Occipital lobe (tissue), 1 donor: ENCODE measurements at regions not wholly inside any gene's neighbourhood (a gene's known extent, or its start where the extent isn't known, plus 50 kb on each side); places are given as distances from the start of the nearest gene placed in this dataset.

Experiments
- DNase-seq: peaks from one replicate; lab custom pipeline; 2025; lab: John Stamatoyannopoulos, UW

DNA sequence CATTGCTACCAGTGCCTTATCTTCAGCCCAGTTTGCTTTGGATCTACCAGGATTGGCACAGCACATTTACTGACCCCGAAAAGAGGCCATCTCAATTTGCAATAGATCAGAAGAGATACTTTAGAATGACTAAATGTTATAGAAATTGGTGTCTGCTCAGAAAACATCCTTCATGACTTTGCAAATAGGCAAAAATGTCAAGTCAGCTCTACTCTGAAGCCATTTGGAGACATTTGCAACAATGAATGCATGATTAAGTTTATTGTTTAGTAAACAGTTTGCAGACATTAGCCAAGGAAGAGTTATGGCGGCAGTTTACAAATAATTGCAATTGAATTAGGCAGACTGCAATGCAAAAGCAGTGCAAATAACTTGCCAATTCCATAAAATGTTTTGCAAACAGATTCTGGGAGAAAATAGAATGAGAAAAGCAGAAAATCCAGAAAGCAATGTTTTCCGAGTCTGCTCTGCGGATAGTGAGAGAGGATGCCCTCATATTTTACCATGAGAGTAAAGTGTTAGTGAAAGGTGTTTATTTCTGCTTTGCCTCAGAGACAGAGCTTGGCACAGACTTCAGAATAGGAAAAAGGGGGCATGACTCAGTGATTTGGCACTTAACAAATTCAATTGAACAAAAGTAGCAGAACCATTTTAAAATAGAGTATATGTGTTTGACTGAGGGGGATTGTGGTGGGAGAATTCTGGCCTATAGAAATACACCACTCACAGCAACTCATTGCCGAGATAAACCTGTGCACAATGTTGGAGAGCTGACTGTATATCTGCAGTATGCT, 334.9 kb upstream of the NR2F2 start:
- DNase-seq: no peak

DNA sequence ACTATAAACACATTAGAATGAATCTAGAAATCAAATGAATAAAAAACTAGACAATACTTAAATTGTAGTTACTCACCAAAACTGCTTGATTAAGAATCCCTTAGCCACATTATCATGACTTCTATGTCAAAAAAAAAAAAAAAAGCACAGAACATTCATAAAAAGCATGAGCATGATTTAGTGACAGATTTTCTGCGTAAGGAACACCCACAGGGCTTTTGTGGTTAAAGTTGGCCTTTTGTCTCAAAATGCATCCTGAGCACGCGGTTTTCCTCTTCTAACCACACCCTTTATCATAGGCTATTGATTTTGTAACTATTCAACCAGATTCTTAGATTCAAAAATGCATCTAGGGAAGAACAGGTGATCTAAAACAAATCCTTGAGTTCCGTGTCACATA, 334.0 kb upstream of the NR2F2 start:
- no peak for DNase-seq

DNA sequence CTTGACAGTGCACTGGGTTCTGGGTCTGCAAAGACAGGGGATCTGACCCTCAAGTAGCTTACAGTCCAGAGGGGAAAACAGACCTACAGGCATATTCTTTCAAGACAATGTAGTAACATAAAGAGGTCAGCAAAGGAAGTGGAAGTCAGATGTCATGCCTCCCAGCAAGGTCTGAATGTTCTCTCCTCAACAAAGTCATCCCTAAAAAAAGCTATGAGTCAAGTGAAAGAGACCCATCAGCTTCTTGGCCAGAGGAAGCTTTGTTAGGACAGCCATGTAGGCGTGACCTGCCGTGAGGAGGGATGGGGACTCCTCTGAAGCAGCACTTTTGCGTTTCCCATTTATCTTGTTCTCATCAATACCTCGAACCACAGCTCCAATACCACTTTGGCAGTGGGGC, 331.6 kb upstream of the NR2F2 start:
- no peak for DNase-seq

DNA sequence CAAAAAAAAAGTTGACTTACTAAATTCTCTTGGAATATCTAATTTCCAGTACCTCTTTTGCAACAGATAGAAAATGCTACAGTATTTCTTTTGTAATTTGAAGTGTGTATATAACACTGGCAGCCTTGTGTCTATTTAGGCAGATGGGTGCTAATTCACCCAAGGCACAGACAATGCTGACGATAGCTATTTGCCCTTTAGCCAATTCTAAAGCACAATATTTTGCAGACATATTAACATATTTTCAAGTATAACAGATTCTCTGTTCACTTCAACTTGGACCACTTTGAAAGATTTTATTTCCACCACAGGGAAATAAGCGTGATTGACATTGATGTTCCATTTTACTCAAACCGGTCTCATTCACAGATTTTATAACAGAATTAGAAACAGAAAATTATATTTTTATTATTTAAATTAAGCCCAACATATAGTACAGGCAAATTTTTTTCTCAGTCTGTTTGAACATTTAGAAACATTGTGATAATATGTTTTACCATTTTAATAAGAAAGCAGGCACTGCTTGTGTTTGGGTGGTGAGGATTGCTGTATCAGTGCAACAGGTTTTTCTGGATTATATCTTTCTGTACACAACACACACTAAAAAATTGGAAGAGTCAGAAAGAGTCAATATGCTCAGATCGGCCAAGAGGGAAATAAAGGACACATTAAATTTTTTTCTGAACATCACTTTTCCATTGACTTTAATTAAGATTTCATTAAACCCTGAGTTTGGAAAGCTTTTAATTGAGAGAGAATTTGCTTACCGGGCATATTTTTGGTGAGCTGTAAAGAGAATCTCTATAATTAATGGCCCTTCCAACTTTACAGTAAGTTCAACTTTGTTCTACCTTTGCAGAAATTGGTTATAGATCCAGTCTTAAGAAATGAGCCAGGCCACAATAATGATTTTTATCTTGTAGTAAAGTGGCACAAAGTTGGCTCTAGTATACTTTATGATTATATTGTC, 327.3 kb upstream of the NR2F2 start:
- no peak for DNase-seq

DNA sequence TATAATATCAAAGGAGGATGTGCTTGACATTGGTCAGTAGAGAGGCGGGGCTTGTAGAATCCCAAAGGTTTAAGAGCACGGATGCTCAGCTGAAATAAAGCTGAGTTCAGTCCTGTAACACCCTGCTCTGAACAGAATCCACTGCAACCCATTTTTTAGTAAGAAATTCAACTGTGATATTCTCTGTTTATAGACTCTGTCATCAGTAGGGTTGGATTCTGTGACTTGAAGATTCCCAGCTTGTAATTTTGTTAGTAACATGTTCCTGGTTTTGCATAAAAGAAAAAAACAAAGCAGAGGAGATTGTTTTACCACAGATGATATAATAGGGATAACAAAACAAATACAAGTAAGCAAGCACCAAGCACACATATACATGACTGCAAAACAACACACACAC, 324.6 kb upstream of the NR2F2 start:
- DNase-seq: no peak

DNA sequence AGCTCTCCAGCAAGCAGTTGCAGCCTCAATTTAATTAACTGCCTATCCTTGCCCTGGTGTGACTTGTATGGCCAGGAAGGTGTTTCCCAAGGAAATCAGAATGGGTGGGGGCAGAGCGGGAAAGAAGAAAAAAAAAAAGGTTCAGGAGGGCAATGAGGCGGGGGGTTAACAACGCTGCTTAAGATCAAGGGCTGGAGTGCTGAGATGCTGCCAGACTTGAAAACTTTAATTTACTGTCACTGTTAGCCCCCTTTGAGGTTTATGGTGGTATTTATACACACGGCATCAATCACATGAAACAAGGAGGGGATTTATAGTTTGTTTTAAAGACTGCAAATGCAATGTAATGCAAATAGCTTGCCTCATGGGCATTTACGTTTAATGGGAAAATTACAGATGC, 319.4 kb upstream of the NR2F2 start:
- DNase-seq: no peak

DNA sequence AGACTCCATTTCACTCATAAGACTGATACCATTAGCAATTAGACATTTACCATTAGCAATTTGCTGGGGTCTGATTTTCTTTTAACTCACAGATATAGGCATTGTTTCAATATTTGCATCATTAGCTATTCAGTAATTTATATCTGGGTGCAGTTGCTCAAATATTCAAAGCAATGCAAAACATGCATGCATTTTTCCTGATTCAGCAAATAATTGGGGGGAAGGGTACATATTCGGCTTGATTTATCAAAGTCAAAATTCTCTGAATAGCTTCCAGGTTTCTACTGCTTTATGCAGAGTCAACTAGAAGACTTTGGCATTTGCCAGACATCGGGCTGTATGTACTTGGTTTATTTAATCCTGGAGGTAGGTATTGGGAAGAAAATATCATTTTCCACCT, 315.6 kb upstream of the NR2F2 start:
- no peak for DNase-seq

DNA sequence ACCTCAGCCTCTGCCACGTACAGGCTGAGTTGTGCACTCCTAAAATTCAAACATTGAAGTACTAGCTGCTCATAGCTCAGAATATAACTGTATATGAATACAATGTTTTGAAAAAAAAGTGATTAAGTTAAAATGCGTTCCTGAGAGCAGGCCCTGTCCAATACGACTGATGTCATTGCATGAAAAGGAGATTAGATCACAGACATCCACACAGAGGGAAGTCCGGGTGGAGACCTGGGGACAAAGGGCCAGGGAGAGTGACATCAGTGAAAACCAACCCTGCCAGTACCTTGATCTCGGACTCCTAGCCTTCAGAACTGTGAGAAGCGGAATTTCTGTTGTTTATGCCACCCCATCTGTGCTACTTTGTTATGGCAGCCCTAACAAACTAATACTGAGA, 311.4 kb upstream of the NR2F2 start:
- DNase-seq: no peak

DNA sequence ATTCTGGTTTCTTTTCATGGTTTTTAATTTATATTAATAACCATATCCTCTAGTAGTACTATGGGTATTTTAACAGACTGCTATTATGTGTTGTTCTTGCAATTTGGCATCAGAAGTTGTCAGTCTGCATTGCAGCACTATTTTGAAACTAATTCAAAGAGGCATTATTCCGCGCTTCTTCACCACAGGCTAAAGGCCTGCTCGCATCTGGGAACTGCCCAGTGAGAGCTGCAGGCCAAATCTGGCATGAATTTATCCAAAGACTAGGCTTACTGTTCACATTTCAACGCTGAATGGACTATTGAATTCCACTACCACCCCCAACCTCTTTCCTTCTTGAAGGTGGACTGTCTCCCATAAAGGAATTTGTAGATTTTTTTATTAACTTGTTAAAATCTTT, 310.4 kb upstream of the NR2F2 start:
- DNase-seq: peak; percentile 15

DNA sequence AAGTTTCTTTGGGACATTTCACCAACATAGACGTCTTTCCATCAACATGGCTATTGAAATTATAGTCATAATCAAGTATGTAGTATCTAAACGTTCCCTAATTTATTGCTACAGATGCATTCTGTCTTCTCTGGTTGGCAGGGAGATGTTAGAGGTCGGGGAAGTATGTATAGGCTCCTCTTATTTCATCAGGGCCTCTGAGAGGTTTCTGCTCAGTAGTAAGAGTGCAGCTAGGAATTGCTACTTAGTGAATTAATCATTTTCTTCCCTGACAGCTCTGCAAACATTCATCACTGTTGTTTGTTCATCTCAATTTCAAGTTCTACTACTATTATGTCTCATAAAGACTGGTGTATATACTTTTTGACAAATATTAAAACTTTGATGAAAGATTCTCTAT, 309.7 kb upstream of the NR2F2 start:
- no peak for DNase-seq

DNA sequence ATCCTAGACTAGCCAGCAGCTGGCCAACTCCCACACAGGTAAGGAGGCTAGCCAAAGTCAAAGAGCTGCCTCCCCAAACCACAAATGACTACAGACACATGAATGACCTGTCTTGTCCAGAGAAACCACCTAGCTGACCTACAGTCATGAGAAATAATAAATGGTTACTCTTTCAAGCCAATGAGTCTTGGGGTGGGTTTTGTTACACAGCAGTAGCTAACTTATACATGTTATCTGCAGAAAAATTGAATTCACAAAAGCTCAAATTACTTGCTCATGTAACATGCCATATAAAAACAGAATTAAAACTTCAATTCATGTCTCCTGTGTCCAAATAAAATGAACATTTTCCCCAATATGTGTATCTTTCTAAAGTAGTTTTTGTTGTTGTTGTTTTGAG, 307.4 kb upstream of the NR2F2 start:
- DNase-seq: no peak

DNA sequence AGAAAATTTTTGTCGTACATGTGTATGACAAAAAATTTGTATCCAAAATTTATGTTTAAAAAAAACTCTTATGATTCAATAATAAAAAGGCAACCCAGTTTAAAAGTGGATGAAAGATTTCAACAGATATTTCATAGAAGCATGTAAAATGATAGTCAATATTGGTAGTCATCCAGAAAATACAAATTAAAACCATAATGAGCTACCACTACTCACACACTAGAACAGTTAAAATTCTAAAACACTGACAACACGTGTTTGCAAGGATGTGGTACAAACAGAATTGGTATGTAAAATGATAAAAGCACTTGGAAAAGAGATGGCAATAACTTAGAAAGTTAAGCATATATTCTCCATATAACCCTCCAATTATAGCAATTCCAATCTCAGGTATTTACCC, 303.0 kb upstream of the NR2F2 start:
- no peak for DNase-seq

DNA sequence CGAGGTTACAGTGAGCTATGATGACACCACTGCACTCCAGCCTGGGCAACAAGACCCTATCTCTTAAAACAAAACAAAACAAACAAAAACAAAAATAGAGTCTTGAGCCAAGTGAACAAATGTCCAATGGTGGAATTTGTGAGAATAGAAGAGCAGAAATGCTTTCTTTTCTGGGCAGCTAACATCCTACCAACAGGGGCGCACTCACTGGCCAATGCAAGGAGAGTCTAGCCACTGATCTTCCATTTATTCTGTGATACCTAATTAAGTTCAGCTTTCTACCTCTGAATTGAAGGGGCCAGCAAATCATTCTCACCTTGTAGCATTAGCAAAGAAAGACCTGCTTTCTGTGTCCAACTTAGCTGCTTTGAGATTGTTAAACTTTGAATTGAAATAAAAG, 301.9 kb upstream of the NR2F2 start:
- DNase-seq: no peak

DNA sequence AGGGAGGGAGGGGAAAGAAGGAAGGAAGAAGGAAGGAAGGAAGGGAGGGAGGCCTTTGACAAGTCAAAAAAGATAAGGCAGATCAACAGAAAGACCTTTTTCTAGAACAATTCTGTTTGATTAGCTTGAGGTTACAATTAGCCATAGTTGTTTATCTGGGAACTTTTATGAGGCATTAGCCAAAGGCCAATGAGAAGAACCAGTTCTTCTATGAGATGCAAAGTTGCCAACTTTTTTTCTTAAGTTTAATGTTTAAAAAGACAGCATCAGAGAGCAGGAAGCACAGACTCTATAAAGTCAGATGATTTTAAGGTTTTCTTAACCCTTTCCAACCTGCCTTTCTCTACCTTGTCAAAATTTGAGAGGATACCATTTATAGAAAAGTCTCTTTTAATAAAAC, 301.3 kb upstream of the NR2F2 start:
- DNase-seq: no peak

DNA sequence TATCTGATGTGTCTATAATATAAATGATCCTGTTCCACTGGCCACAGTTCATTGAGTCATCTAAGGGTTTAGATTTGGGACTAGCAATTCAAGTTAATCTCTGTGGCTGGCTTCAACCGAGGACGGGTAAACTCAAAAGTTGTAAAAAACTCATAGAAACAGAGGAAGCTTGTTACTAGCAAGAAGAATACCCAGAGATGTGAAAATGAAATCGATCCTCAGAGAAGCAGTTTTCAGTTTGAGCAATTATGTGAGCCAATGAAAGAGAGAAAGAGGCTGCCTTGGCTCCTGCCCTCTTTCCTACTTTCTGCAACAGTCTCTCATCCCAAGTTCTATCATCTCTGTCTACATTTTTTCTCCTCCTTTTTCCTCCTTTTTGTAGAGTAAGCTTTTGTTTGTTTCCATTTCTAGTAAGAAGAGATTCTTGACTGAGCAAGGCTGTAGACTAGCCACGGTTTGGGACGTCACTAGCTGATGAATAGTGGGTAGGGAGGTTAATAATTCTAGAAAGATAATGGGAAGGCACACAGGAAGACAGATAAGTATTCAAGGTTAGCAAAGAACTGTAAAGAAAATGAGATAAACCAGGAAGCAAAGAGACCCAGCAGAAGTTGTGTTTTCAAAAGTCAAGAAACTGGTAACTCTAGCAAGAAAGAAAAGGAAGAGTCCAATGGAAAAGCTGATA, 298.9 kb upstream of the NR2F2 start:
- no peak for DNase-seq

DNA sequence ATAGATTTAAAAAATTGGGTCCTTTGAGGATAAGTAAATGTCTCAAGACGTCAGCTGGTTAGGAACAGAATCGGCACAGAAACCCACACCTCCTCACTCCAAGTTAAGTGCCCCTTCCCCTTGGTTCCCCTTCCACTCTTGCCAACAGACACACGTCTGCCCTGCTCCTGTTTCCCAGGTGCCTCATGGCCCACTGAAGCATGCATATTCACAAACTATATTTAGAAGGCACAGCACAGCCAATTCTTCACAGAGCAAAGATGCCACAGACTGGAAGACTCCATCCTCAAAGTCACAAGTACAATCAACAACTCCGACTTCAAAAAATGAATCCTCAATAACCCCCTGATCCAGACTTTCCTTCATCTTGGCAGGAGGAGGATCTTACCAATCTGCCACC, 295.4 kb upstream of the NR2F2 start:
- DNase-seq: no peak

DNA sequence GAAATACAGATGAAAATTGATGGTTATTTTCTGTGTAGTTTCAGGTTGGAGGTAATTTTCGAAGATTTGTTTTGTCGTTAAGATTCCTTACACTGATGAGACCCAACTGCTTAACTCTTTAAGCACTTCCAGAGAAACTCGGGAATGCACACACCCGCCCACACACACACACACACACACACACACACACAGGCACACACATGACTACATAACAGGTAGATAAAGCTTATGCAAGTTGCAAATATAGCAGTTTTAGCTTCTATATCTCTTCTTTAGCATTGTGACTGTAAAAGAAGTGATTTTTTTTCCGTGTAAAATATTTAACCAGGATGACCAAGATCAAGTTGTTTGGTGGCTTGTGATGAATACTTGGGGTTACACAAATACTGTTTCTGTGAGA, 294.9 kb upstream of the NR2F2 start:
- DNase-seq: no peak

DNA sequence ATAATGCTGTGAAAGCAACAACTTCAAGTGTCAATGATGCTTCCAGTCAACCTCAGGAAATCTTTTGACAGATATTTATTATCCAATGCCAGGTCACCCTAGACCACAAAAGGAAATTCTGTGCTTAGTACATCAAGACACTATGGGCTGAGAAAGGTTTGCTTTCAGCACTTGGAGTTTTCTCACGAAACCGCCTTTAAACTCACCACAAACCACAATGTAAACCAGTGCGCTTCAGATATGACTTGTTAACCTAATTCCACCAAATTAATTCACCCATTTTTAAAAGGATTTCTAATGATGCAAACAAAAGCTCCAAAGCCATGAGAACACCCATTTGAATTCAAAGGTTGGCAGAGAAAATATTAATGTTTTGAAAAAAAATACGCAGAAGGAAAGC, 292.9 kb upstream of the NR2F2 start:
- DNase-seq: no peak

DNA sequence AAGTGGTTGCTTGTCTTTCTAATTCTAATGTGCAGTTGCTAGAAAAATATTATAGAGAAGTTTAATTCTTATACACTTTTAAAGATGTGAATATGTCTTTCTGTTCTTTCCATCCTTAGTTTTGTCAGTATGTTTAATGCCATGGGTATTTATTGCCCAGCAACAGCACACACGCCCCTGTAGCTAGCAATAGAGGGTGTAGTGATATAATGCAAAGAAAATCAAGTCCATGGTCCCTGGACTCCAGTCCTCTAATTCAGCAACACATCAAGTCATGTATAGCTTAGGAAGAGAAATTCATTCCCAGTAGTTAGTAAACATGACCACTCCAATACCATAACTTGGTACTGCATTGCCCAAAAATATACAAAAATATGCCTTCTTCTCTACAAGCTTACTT, 292.4 kb upstream of the NR2F2 start:
- no peak for DNase-seq

DNA sequence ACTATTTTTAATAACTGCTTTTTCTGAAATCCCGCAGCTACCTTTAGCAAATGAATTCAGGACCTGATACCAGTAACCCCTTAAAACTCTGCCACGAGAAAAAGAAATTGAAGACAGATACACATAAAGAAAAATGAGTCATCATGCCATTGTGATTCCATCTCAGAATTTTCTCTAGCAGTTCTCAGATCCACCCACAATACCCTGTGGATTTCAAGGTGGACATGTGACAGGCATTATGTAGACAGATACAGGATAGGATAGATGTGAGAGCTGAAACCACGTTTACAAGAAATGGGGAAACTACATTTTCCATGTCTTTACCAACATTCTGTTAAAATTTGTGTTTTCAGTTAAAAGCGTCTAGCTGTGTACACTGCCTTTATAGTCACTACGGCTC, 291.9 kb upstream of the NR2F2 start:
- DNase-seq: no peak

DNA sequence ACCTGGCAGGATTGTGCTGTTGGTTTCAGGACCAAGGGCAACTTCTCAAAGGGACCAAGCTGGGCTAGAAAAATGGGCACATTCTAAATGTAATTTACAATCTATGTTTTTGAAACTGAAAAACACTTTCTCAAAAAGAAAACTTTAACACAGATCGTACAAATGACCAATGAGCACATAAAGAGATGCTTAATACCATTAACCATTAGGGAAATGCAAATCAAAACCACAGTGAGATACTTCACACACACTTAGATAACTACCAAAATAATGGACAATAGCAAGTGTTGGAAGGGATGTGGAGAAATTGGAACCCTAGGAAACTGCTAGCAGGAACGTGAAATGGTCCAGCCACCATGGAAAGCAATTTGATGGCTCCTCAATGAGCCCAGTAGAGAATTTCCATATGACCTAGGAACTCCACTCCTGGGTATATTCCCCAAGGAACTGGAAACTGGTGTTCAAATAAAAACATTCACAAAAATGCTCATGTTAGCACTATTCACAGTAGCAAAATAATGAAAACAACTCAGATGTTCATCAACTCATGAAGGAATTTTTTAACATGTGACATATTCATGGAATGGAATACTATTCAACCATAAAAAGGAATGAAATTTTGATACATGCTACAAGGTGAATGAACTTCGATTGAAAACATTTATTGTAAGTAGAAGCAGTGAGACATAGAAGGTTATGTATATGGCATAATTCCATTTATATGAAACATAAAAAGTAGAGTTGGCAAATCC, 288.3 kb upstream of the NR2F2 start:
- no peak for DNase-seq
